HEK293 (cell line): ENCODE measurements at regions not wholly inside any gene's neighbourhood (a gene's known extent, or its start where the extent isn't known, plus 50 kb on each side); places are given as distances from the start of the nearest gene placed in this dataset.

Experiments
- CTCF ChIP-seq: fragments of 450-650 bp; formaldehyde crosslinking; IDR thresholded peaks from 2 replicates; pipeline ENCODE4 v1.5.1; 2016; ENCODE audit warnings: missing biosample characterization, missing genetic modification characterization
- PBX3 ChIP-seq: sonication (generic); formaldehyde crosslinking; IDR thresholded peaks from 2 replicates; pipeline ENCODE4 v1.8.1; 2022; ENCODE audit warnings: mild to moderate bottlenecking, moderate library complexity, missing genetic modification reagents
- YY1 ChIP-seq: fragments of 450-650 bp; formaldehyde crosslinking; IDR thresholded peaks from 2 replicates; pipeline ENCODE4 v1.5.1; 2018; ENCODE audit warnings: missing biosample characterization, missing genetic modification characterization
- ZBTB11 ChIP-seq: fragments of 450-650 bp; formaldehyde crosslinking; conservative IDR thresholded peaks from 2 replicates; pipeline ENCODE4 v1.5.1; 2016; ENCODE audit warnings: low read depth, missing biosample characterization, missing genetic modification characterization
- ZBTB26 ChIP-seq: fragments of 450-650 bp; formaldehyde crosslinking; optimal IDR thresholded peaks from 2 replicates; pipeline ENCODE3; 2016; ENCODE audit warnings: missing biosample characterization, mild to moderate bottlenecking, missing genetic modification characterization
- ZBTB7A ChIP-seq: fragments of 450-650 bp; formaldehyde crosslinking; IDR thresholded peaks from 2 replicates; pipeline ENCODE4 v1.5.1; 2016; ENCODE audit warnings: low read depth, missing biosample characterization, missing genetic modification characterization
- ZNF121 ChIP-seq: fragments of 450-650 bp; formaldehyde crosslinking; IDR thresholded peaks from 2 replicates; pipeline ENCODE4 v1.5.1; 2016; ENCODE audit warnings: missing biosample characterization, missing genetic modification characterization
- ZNF184 ChIP-seq: fragments of 450-650 bp; IDR thresholded peaks from 2 replicates; pipeline ENCODE4 v1.5.1; 2018; ENCODE audit warnings: missing biosample characterization, mild to moderate bottlenecking, missing genetic modification characterization
- ZNF416 ChIP-seq: fragments of 450-650 bp; formaldehyde crosslinking; IDR thresholded peaks from 2 replicates; pipeline ENCODE4 v1.5.1; 2016; ENCODE audit warnings: missing biosample characterization, missing genetic modification characterization
- ZNF518A ChIP-seq: fragments of 450-650 bp; formaldehyde crosslinking; conservative IDR thresholded peaks from 2 replicates; pipeline ENCODE4 v1.5.1; 2016; ENCODE audit warnings: low read depth, missing biosample characterization, missing genetic modification characterization
- ZNF596 ChIP-seq: fragments of 450-650 bp; IDR thresholded peaks from 2 replicates; pipeline ENCODE4 v1.5.0; 2018; ENCODE audit warnings: missing biosample characterization, mild to moderate bottlenecking, missing genetic modification characterization, moderate library complexity
- ZNF670 ChIP-seq: fragments of 450-650 bp; formaldehyde crosslinking; IDR thresholded peaks from 2 replicates; pipeline ENCODE4 v1.5.1; 2016; ENCODE audit warnings: missing biosample characterization, missing genetic modification characterization, low read depth

GRCh38 chr3:176328198-176328597 lies 869.1 kb downstream of the TBL1XR1 start:
- TF ChIP-seq CTCF (tag by site-specific recombination) (no peak), ZNF518A (tag by site-specific recombination) (no peak), ZBTB7A (tag by site-specific recombination) (no peak), ZNF416 (no peak), ZNF670 (no peak), PBX3 (no peak), ZBTB26 (tag by site-specific recombination) (no peak), YY1 (tag by site-specific recombination) (no peak), ZNF596 (tag by site-specific recombination) (no peak), ZNF184 (tag by site-specific recombination) (no peak), ZBTB11 (tag by site-specific recombination) (no peak), ZNF121 (tag by site-specific recombination) (no peak)
